ENCODE measurements at regions not wholly inside any gene's neighbourhood (a gene's known extent, or its start where the extent isn't known, plus 50 kb on each side); places are given as distances from the start of the nearest gene placed in this dataset.

DNA sequence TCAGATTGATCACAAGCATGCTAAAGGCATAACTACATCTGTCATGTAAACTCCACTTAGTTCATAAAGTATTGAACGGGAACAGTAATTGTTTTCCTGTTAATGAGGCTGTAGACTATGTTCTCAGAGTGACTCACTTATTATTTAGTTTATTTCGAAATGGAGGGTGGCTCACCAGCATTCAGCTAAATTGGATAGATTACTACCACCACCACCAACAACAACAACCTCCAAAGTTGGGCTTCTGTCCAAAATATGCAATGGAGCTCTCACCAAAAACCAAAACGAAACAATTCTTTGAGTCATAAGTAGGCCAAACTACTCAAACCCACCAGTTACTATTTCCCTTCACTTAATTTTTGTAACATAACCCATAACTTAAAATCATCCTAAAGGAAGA is 127.9 kb upstream of the NRBF2 start:
- TF ChIP-seq, protein P1, sequence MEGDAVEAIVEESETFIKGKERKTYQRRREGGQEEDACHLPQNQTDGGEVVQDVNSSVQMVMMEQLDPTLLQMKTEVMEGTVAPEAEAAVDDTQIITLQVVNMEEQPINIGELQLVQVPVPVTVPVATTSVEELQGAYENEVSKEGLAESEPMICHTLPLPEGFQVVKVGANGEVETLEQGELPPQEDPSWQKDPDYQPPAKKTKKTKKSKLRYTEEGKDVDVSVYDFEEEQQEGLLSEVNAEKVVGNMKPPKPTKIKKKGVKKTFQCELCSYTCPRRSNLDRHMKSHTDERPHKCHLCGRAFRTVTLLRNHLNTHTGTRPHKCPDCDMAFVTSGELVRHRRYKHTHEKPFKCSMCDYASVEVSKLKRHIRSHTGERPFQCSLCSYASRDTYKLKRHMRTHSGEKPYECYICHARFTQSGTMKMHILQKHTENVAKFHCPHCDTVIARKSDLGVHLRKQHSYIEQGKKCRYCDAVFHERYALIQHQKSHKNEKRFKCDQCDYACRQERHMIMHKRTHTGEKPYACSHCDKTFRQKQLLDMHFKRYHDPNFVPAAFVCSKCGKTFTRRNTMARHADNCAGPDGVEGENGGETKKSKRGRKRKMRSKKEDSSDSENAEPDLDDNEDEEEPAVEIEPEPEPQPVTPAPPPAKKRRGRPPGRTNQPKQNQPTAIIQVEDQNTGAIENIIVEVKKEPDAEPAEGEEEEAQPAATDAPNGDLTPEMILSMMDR (optimal IDR thresholded peaks at IDR 0.05 in 1 of 3, IDR thresholded peaks at IDR 0.05 in 1 of 3, conservative IDR thresholded peaks at IDR 0.05 in 1 of 3; ENCODE audit: extremely low read depth in 1 of 3, insufficient read depth in 2 of 3, low read length in 3 of 3), result no peak
- no peak for TF ChIP-seq EZH2 (IDR thresholded peaks at IDR 0.05; ENCODE audit: low read length)

All from keratinocyte (primary cell).